BLaER1 treated with 17β-estradiol and CSF1 and Interleukin-3, amounts not matched to agents 10 nM and 100 nM (cell line): ENCODE measurements at regions not wholly inside any gene's neighbourhood (a gene's known extent, or its start where the extent isn't known, plus 50 kb on each side); places are given as distances from the start of the nearest gene placed in this dataset.
"Not testable (repeated sequence)": the region's sequence is repeated elsewhere in the genome, so short reads cannot be mapped to it uniquely, and the experiment has no call there.

Experiments used
- H3K27ac ChIP-seq, 11 experiments: shearing (Covaris generic); formaldehyde crosslinking; 2 replicates each; pipeline ENCODE4 v1.8.1; 2022
- H3K27me3 ChIP-seq, 11 experiments: shearing (Covaris generic); formaldehyde crosslinking; 2 replicates each; pipeline ENCODE4 v1.8.1; 2022
- H3K36me3 ChIP-seq, 11 experiments: shearing (Covaris generic); formaldehyde crosslinking; 2 replicates each; pipeline ENCODE4 v1.8.1; 2022
- H3K4me1 ChIP-seq, 10 experiments: shearing (Covaris generic); formaldehyde crosslinking; 2 replicates each; pipeline ENCODE4 v1.8.1; 2022
- H3K4me2 ChIP-seq, 11 experiments: shearing (Covaris generic); formaldehyde crosslinking; 2 replicates each; pipeline ENCODE4 v1.8.1; 2022
- H3K4me3 ChIP-seq, 10 experiments: shearing (Covaris generic); formaldehyde crosslinking; 2 replicates each; pipeline ENCODE4 v1.8.1; 2022
- H3K9ac ChIP-seq, 11 experiments: shearing (Covaris generic); formaldehyde crosslinking; 2 replicates each; pipeline ENCODE4 v1.8.1; 2022
- H3K9me3 ChIP-seq, 11 experiments: shearing (Covaris generic); formaldehyde crosslinking; replicated peaks in 1 of 11; 2 replicates each; pipeline ENCODE4 v1.8.1; 2022
- H4K20me1 ChIP-seq, 11 experiments: shearing (Covaris generic); formaldehyde crosslinking; 2 replicates each; pipeline ENCODE4 v1.8.1; 2022
- Cebpa-rat ChIP-seq, 11 experiments: shearing (Covaris generic); IDR thresholded peaks; 2 replicates each; pipeline ENCODE4 v1.8.1; 2022

- Histone ChIP-seq H3K27ac (no peak overlapping the region), H4K20me1 (no peaks in the 10 kb centered on the region), H3K9me3 (no peaks in the 10 kb centered on the region), H3K4me3 (no peak overlapping the region), H3K9ac (no peak overlapping the region), H3K27me3 (no peaks in the 10 kb centered on the region), H3K36me3 (no peaks in the 10 kb centered on the region), H3K4me1 (no peaks in the 10 kb centered on the region), H3K4me2 (no peak overlapping the region)
- no peak for TF ChIP-seq Cebpa-rat (IDR thresholded peaks at IDR 0.05)
Measured at GRCh38 chr15:38996111-38996631, 431.6 kb upstream of the RASGRP1 start.

GRCh38 chr15:38997841-38998240 lies 433.2 kb upstream of the RASGRP1 start:
- Histone ChIP-seq H4K20me1 (no peaks in the 10 kb centered on the region), H3K36me3 (no peaks in the 10 kb centered on the region), H3K4me1 (no peaks in the 10 kb centered on the region), H3K27ac (no peak overlapping the region), H3K9ac (no peak overlapping the region), H3K9me3 (peaks cover 0 to 3% (median 0%) of the 10 kb centered on the region in 11 experiments; a peak in 1 of 22 replicates), H3K4me3 (no peak overlapping the region), H3K4me2 (no peak overlapping the region), H3K27me3 (no peaks in the 10 kb centered on the region)
- no peak for TF ChIP-seq Cebpa-rat (IDR thresholded peaks at IDR 0.05)

GRCh38 chr15:39000008-39000734 lies 435.6 kb upstream of the RASGRP1 start:
- peaks cover 0 to 4% (median 0%) of the 10 kb centered on the region in 11 experiments; a peak in 1 of 22 replicates for H3K9me3 ChIP-seq
- H3K4me1 ChIP-seq = no peaks in the 10 kb centered on the region
- H4K20me1 ChIP-seq = no peaks in the 10 kb centered on the region
- no peaks in the 10 kb centered on the region for H3K36me3 ChIP-seq
- H3K4me3 ChIP-seq = no peak overlapping the region
- TF ChIP-seq Cebpa-rat (IDR thresholded peaks at IDR 0.05) = no peak
- H3K27me3 ChIP-seq = no peaks in the 10 kb centered on the region
- H3K4me2 ChIP-seq = no peak overlapping the region
- H3K27ac ChIP-seq = no peak overlapping the region
- H3K9ac ChIP-seq = no peak overlapping the region

GRCh38 chr15:39009740-39010139 lies 445.1 kb upstream of the RASGRP1 start:
- Histone ChIP-seq H3K27ac (no peak overlapping the region), H3K4me1 (no peaks in the 10 kb centered on the region), H3K9me3 (peaks cover 14 to 42% (median 24%) of the 10 kb centered on the region in 11 experiments; a peak in 21 of 22 replicates)

GRCh38 chr15:39011066-39011465 lies 446.5 kb upstream of the RASGRP1 start:
- not testable (repeated sequence) for H3K36me3 ChIP-seq

More at GRCh38 chr15:39009740-39010139, 445.1 kb upstream of the RASGRP1 start:
- no peak overlapping the region for H3K9ac ChIP-seq
- no peaks in the 10 kb centered on the region for H3K27me3 ChIP-seq
- no peaks in the 10 kb centered on the region for H3K36me3 ChIP-seq
- no peak overlapping the region for H3K4me3 ChIP-seq
- TF ChIP-seq Cebpa-rat (IDR thresholded peaks at IDR 0.05) = no peak
- no peak overlapping the region for H3K4me2 ChIP-seq
- H4K20me1 ChIP-seq = no peaks in the 10 kb centered on the region

GRCh38 chr15:39013262-39013661 lies 448.6 kb upstream of the RASGRP1 start:
- Histone ChIP-seq H3K4me2 (no peak overlapping the region), H3K27ac (no peak overlapping the region), H3K9me3 (peaks cover 14 to 29% (median 20%) of the 10 kb centered on the region in 11 experiments; a peak in 21 of 22 replicates), H3K4me1 (no peaks in the 10 kb centered on the region), H3K27me3 (no peaks in the 10 kb centered on the region), H3K9ac (no peak overlapping the region), H3K4me3 (no peak overlapping the region), H3K36me3 (no peaks in the 10 kb centered on the region), H4K20me1 (no peaks in the 10 kb centered on the region)
- no peak for TF ChIP-seq Cebpa-rat (IDR thresholded peaks at IDR 0.05)

More at GRCh38 chr15:39011066-39011465, 446.5 kb upstream of the RASGRP1 start:
- H3K4me3 ChIP-seq, H3K27me3 ChIP-seq, H3K9ac ChIP-seq, H3K4me1 ChIP-seq, H3K4me2 ChIP-seq, H3K27ac ChIP-seq, H4K20me1 ChIP-seq: not testable (repeated sequence)
- H3K9me3 ChIP-seq = peaks cover 14 to 36% (median 24%) of the 10 kb centered on the region in 11 experiments; a peak in 21 of 22 replicates

GRCh38 chr15:39014682-39015081 lies 450.1 kb upstream of the RASGRP1 start:
- no peak for TF ChIP-seq Cebpa-rat (IDR thresholded peaks at IDR 0.05)
- H3K9me3 ChIP-seq = peaks cover 9 to 22% (median 15%) of the 10 kb centered on the region in 11 experiments; a peak in 21 of 22 replicates
- peaks cover 0 to 6% (median 0%) of the 10 kb centered on the region in 10 experiments; a peak in 1 of 20 replicates for H3K4me1 ChIP-seq

GRCh38 chr15:39016706-39017105 lies 452.1 kb upstream of the RASGRP1 start:
- no peaks in the 10 kb centered on the region for H3K27me3 ChIP-seq
- H4K20me1 ChIP-seq = no peaks in the 10 kb centered on the region
- H3K9ac ChIP-seq = no peak overlapping the region
- no peak overlapping the region for H3K27ac ChIP-seq
- H3K4me1 ChIP-seq = peaks cover 0 to 6% (median 0%) of the 10 kb centered on the region in 10 experiments; a peak in 2 of 20 replicates
- H3K4me3 ChIP-seq = no peak overlapping the region
- H3K9me3 ChIP-seq = peaks cover 0 to 9% (median 0%) of the 10 kb centered on the region in 11 experiments; a peak in 4 of 22 replicates
- H3K4me2 ChIP-seq = no peak overlapping the region
- TF ChIP-seq Cebpa-rat (IDR thresholded peaks at IDR 0.05) = no peak
- no peaks in the 10 kb centered on the region for H3K36me3 ChIP-seq

More at GRCh38 chr15:39014682-39015081, 450.1 kb upstream of the RASGRP1 start:
- Histone ChIP-seq H3K4me3 (no peak overlapping the region), H3K27me3 (no peaks in the 10 kb centered on the region), H3K36me3 (no peaks in the 10 kb centered on the region), H3K9ac (no peak overlapping the region), H3K27ac (no peak overlapping the region), H4K20me1 (no peaks in the 10 kb centered on the region), H3K4me2 (no peak overlapping the region)

GRCh38 chr15:39018966-39019365 lies 454.4 kb upstream of the RASGRP1 start:
- Histone ChIP-seq H4K20me1 (no peaks in the 10 kb centered on the region), H3K4me2 (peak overlapping the region in 1 of 11 experiments; percentile 2; a peak in 3 of 22 replicates), H3K4me3 (no peak overlapping the region), H3K4me1 (peaks cover 0 to 6% (median 0%) of the 10 kb centered on the region in 10 experiments; a peak in 2 of 20 replicates), H3K27me3 (no peaks in the 10 kb centered on the region), H3K27ac (no peak overlapping the region), H3K36me3 (no peaks in the 10 kb centered on the region), H3K9me3 (peaks cover 0 to 4% (median 0%) of the 10 kb centered on the region in 11 experiments; a peak in 1 of 22 replicates), H3K9ac (no peak overlapping the region)
- TF ChIP-seq Cebpa-rat (IDR thresholded peaks at IDR 0.05) = no peak
